ENCODE measurements at regions not wholly inside any gene's neighbourhood (a gene's known extent, or its start where the extent isn't known, plus 50 kb on each side); places are given as distances from the start of the nearest gene placed in this dataset.

DNA sequence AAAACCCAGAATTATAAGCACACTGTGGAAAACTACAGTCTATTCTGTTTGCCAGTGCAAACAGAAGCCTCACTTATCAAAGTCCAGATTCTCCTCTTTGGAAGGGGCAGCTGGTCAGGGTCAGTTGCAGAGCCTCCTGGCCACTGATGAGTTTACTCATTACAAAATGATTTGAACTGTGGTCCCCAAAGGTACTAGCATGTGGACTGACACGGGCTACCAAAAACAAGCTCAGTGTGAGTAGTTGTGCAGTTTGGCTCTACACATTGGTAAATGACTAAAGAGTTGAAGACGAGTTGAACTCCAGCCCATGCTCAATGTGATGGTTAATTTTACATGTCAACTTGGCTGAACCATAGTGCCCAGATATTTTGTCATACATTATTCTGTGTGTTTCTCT is 221.5 kb downstream of the ZIC4 start:
- no peak overlapping the region for H3K27ac ChIP-seq (ENCODE audit: low read depth, low read length)
- no peak overlapping the region for H3K4me2 ChIP-seq (ENCODE audit: low read length)
- no peaks in the 10 kb centered on the region; the same call in 1 of the 2 replicates for H3K9me2 ChIP-seq (ENCODE audit: insufficient read depth)
- no peak overlapping the region for H3K4me3 ChIP-seq (replicated peaks in 1 of 2; ENCODE audit: low read depth in 1 of 2, low read length in 2 of 2)
- H3K4me1 ChIP-seq (ENCODE audit: control insufficient read depth in 1 of 2, insufficient read depth in 2 of 2, low read length in 2 of 2) = no peaks in the 10 kb centered on the region
- H3K36me3 ChIP-seq (ENCODE audit: control insufficient read depth in 1 of 2, insufficient read depth in 2 of 2, low read length in 2 of 2) = no peaks in the 10 kb centered on the region
- no peaks in the 10 kb centered on the region for H3K27me3 ChIP-seq (ENCODE audit: insufficient read depth, low read length)
- no peak for ATAC-seq
- H4K20me1 ChIP-seq (ENCODE audit: insufficient read depth) = no peaks in the 10 kb centered on the region
- intact Hi-C loops (cut with micrococcal nuclease) = no loop called here
- H3K9ac ChIP-seq (ENCODE audit: low read length) = no peak overlapping the region
- H2AFZ ChIP-seq (ENCODE audit: low read depth, low read length, poor library complexity, severe bottlenecking) = no peak overlapping the region
- ChIA-PET RAD21 (ENCODE audit: low non-redundant PET in 1 of 2, low total read pairs in 2 of 2, uncharacterized antibody in 2 of 2, unreplicated experiment in 2 of 2) (no interaction called here), POLR2A (no interaction called here), CTCF (no interaction called here)
- no peaks in the 10 kb centered on the region for H3K79me2 ChIP-seq (ENCODE audit: insufficient read depth, low read length)
- DNase-seq (ENCODE audit: low read depth, low spot score) = no peak
- BruUV-seq (replicated peaks) = no TSS peak
- no peaks in the 10 kb centered on the region for H3K9me3 ChIP-seq (ENCODE audit: control insufficient read depth in 1 of 2, insufficient read depth in 1 of 2, low read depth in 1 of 2, low read length in 2 of 2)
- TF ChIP-seq CBX3 (IDR thresholded peaks at IDR 0.05; ENCODE audit: low read depth) (no peak), SIN3A (IDR thresholded peaks at IDR 0.05; ENCODE audit: low read depth) (no peak), EZH2 (IDR thresholded peaks at IDR 0.05) (no peak), FOSL1 (IDR thresholded peaks at IDR 0.05; ENCODE audit: low read depth) (no peak), ELF1 (IDR thresholded peaks at IDR 0.05; ENCODE audit: borderline replicate concordance, low read depth) (no peak), RAD21 (IDR thresholded peaks at IDR 0.05; ENCODE audit: low read depth) (no peak), YY1 (IDR thresholded peaks at IDR 0.05; ENCODE audit: extremely low read depth, insufficient replicate concordance, low read depth, low read length) (no peak), ZFX (IDR thresholded peaks at IDR 0.05) (no peak)
- TF ChIP-seq, protein P1, sequence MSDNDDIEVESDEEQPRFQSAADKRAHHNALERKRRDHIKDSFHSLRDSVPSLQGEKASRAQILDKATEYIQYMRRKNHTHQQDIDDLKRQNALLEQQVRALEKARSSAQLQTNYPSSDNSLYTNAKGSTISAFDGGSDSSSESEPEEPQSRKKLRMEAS (IDR thresholded peaks at IDR 0.05) = no peak
- TF ChIP-seq, protein P2, sequence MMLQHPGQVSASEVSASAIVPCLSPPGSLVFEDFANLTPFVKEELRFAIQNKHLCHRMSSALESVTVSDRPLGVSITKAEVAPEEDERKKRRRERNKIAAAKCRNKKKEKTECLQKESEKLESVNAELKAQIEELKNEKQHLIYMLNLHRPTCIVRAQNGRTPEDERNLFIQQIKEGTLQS (IDR thresholded peaks at IDR 0.05) = no peak

DNA sequence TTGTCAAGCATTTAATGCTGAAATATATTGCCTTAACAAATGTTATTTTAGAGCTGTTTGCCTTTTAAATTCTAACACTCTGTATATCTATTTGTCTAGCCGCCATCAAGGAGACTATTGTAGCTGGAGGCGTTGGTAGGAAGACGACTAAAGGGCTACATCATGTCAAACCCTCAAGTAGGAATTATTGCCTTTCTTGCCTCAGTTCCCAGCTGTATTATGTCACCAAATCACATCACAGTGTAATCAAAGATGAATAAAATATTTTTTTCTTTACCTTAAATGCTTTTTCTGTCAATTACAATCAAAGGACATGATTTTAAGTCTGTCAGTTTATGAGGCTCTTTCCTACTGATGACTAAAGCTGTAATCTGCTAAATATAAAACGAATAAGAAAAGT is 233.1 kb downstream of the ZIC4 start:
- POLR2A ChIA-PET = no interaction called here
- no peak overlapping the region for H3K4me2 ChIP-seq (ENCODE audit: low read length)
- no peaks in the 10 kb centered on the region for H3K36me3 ChIP-seq (ENCODE audit: control insufficient read depth in 1 of 2, insufficient read depth in 2 of 2, low read length in 2 of 2)
- no peak for TF ChIP-seq SP1 (IDR thresholded peaks at IDR 0.05; ENCODE audit: low read depth)
- TF ChIP-seq EZH2phosphoT487 (IDR thresholded peaks at IDR 0.05; ENCODE audit: borderline replicate concordance) = no peak
- TF ChIP-seq YY1 (IDR thresholded peaks at IDR 0.05; ENCODE audit: extremely low read depth, insufficient replicate concordance, low read depth, low read length) = no peak
- ATAC-seq = no peak
- H3K79me2 ChIP-seq (ENCODE audit: insufficient read depth, low read length) = no peaks in the 10 kb centered on the region
- H3K4me3 ChIP-seq (replicated peaks in 1 of 2; ENCODE audit: low read depth in 1 of 2, low read length in 2 of 2) = no peak overlapping the region
- H3K27me3 ChIP-seq (ENCODE audit: insufficient read depth, low read length) = no peaks in the 10 kb centered on the region
- intact Hi-C loops (cut with micrococcal nuclease) = no loop called here
- RAD21 ChIA-PET (ENCODE audit: low non-redundant PET in 1 of 2, low total read pairs in 2 of 2, uncharacterized antibody in 2 of 2, unreplicated experiment in 2 of 2) = no interaction called here
- CTCF ChIA-PET = no interaction called here
- H4K20me1 ChIP-seq (ENCODE audit: insufficient read depth) = no peaks in the 10 kb centered on the region
- no peak overlapping the region for H3K27ac ChIP-seq (ENCODE audit: low read depth, low read length)
- H3K9me2 ChIP-seq (ENCODE audit: insufficient read depth) = no peaks in the 10 kb centered on the region
- H3K9ac ChIP-seq (ENCODE audit: low read length) = no peak overlapping the region
- H2AFZ ChIP-seq (ENCODE audit: low read depth, low read length, poor library complexity, severe bottlenecking) = no peak overlapping the region
- H3K4me1 ChIP-seq (ENCODE audit: control insufficient read depth in 1 of 2, insufficient read depth in 2 of 2, low read length in 2 of 2) = no peaks in the 10 kb centered on the region
- DNase-seq (ENCODE audit: low read depth, low spot score) = no peak
- H3K9me3 ChIP-seq (ENCODE audit: control insufficient read depth in 1 of 2, insufficient read depth in 1 of 2, low read depth in 1 of 2, low read length in 2 of 2) = no peaks in the 10 kb centered on the region
- BruUV-seq (replicated peaks) = no TSS peak
